SK-N-SH (cell line): ENCODE measurements at regions not wholly inside any gene's neighbourhood (a gene's known extent, or its start where the extent isn't known, plus 50 kb on each side); places are given as distances from the start of the nearest gene placed in this dataset.

Experiments
- FOXM1 ChIP-seq: IDR thresholded peaks from 2 replicates; pipeline ENCODE4 v1.4.0; 2012; ENCODE audit warnings: low read depth, mild to moderate bottlenecking
- GATA2 ChIP-seq: sonication (generic); formaldehyde crosslinking; IDR thresholded peaks from 2 replicates; pipeline ENCODE4 v1.5.0; 2020; ENCODE audit warnings: mild to moderate bottlenecking, missing genetic modification reagents
- TF ChIP-seq, protein P1 (sequence below): fragments of 200-600 bp; sonication (generic); IDR thresholded peaks from 2 replicates; pipeline ENCODE4 v1.6.1; 2017; ENCODE audit warnings: antibody characterized with exemption, mild to moderate bottlenecking, moderate library complexity
- TF ChIP-seq, protein P2 (sequence below): IDR thresholded peaks from 2 replicates; pipeline ENCODE4; 2012

DNA sequence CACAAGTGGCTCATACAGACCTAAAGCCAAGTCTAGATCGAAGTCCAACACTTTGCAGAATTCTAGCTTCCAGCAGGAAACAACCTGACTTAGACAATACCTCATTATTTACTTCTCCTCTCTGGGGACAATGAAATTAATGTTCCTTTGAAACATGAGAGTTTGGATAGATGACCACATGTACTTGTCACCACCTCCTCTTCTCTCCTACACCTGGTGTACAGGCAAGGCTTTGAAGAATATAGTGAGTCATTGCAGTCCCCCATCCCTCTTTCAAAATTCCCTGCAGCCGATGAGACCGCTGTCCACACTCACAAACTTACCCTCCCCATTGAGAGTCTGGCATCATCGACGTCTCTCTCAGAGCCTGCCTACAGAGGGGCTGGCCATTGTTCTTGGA is 189.0 kb upstream of the HES1 start:
- TF ChIP-seq GATA2 (CRISPR knock-in tag) = no peak
- TF ChIP-seq, protein P1, sequence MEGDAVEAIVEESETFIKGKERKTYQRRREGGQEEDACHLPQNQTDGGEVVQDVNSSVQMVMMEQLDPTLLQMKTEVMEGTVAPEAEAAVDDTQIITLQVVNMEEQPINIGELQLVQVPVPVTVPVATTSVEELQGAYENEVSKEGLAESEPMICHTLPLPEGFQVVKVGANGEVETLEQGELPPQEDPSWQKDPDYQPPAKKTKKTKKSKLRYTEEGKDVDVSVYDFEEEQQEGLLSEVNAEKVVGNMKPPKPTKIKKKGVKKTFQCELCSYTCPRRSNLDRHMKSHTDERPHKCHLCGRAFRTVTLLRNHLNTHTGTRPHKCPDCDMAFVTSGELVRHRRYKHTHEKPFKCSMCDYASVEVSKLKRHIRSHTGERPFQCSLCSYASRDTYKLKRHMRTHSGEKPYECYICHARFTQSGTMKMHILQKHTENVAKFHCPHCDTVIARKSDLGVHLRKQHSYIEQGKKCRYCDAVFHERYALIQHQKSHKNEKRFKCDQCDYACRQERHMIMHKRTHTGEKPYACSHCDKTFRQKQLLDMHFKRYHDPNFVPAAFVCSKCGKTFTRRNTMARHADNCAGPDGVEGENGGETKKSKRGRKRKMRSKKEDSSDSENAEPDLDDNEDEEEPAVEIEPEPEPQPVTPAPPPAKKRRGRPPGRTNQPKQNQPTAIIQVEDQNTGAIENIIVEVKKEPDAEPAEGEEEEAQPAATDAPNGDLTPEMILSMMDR = no peak
- TF ChIP-seq, protein P2, sequence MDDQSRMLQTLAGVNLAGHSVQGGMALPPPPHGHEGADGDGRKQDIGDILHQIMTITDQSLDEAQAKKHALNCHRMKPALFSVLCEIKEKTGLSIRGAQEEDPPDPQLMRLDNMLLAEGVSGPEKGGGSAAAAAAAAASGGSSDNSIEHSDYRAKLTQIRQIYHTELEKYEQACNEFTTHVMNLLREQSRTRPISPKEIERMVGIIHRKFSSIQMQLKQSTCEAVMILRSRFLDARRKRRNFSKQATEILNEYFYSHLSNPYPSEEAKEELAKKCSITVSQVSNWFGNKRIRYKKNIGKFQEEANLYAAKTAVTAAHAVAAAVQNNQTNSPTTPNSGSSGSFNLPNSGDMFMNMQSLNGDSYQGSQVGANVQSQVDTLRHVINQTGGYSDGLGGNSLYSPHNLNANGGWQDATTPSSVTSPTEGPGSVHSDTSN = no peak
- no peak for TF ChIP-seq FOXM1
